ENCODE measurements at regions not wholly inside any gene's neighbourhood (a gene's known extent, or its start where the extent isn't known, plus 50 kb on each side); places are given as distances from the start of the nearest gene placed in this dataset.

DNA sequence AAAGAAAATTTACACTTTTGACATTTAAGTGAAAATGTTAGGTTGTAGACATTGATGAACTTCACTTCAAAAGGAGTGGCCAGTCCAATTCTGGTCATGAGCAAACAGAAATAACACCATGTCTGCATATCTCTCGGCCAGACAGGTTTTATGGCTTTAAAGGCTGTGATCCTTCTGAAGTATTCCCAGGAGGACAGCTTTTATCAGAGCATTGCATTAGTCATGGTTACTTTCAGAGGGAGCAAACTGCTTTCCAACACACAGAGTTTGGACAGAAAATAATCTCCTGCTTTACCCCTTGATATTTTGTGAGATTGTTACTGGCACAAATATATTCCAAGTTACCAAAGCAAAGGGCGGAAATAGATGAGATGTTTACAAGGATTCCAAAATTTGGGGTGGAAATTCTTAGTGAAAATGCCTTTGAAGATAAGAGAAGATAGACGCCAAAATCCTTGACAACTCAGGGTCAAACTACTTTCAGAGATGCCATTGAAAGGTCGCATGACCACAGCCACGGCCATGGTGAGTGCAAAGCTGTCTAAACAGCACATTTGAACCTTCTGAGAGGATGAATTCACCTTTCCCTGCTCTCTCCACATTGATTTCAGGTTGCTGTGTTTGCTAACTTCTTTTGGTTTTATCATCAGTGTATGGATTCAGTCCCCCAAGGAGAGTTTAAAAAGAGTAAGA, 584.5 kb upstream of the SGCG start:
- H3K27me3 ChIP-seq (replicated peaks; ENCODE audit: insufficient read depth) = no peaks in the 10 kb centered on the region

DNA sequence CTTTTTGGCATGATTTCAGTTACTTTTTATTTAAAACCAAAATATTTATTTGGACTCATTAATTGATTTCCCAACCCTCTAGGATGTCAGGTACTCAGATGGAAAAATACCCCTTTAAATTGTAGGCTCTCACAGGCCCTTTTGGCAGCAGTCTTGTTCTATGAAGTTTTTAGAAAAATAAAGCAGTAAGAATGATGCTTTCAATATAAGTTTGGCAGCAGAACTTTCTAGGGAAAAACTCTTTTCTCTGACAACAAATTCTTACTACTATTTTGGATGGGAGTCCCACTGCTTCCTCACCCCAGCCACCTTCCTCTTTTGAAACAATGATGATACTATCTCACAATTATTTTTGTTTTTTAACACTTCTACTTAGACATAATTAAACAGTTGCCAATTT, 581.6 kb upstream of the SGCG start:
- H3K27me3 ChIP-seq (replicated peaks; ENCODE audit: insufficient read depth) = no peaks in the 10 kb centered on the region
- TF ChIP-seq, protein P1, sequence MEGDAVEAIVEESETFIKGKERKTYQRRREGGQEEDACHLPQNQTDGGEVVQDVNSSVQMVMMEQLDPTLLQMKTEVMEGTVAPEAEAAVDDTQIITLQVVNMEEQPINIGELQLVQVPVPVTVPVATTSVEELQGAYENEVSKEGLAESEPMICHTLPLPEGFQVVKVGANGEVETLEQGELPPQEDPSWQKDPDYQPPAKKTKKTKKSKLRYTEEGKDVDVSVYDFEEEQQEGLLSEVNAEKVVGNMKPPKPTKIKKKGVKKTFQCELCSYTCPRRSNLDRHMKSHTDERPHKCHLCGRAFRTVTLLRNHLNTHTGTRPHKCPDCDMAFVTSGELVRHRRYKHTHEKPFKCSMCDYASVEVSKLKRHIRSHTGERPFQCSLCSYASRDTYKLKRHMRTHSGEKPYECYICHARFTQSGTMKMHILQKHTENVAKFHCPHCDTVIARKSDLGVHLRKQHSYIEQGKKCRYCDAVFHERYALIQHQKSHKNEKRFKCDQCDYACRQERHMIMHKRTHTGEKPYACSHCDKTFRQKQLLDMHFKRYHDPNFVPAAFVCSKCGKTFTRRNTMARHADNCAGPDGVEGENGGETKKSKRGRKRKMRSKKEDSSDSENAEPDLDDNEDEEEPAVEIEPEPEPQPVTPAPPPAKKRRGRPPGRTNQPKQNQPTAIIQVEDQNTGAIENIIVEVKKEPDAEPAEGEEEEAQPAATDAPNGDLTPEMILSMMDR (IDR thresholded peaks at IDR 0.05) = no peak
- no peak for ATAC-seq (ENCODE audit: insufficient number of reproducible peaks, low FRiP score, low read depth)
- no peak overlapping the region for H3K4me3 ChIP-seq
- no peak for DNase-seq (ENCODE audit: low spot score)
- no peaks in the 10 kb centered on the region for H3K9me3 ChIP-seq
- H3K27ac ChIP-seq = no peak overlapping the region
- H3K36me3 ChIP-seq = no peaks in the 10 kb centered on the region
- H3K4me1 ChIP-seq (ENCODE audit: control insufficient read depth in 1 of 2, low read depth in 2 of 2) = peaks cover 0 to 13% of the 10 kb centered on the region in 2 donors

More for the DNA sequence above, 584.5 kb upstream of the SGCG start:
- no peak for ATAC-seq (ENCODE audit: insufficient number of reproducible peaks, low FRiP score, low read depth)
- no peak for DNase-seq (ENCODE audit: low spot score)
- Histone ChIP-seq H3K27ac (no peak overlapping the region), H3K4me3 (no peak overlapping the region), H3K9me3 (no peaks in the 10 kb centered on the region), H3K36me3 (no peaks in the 10 kb centered on the region), H3K4me1 (ENCODE audit: control insufficient read depth in 1 of 2, low read depth in 2 of 2) (peaks cover 0 to 13% of the 10 kb centered on the region in 2 donors)
- TF ChIP-seq, protein P1 (IDR thresholded peaks at IDR 0.05) = no peak

DNA sequence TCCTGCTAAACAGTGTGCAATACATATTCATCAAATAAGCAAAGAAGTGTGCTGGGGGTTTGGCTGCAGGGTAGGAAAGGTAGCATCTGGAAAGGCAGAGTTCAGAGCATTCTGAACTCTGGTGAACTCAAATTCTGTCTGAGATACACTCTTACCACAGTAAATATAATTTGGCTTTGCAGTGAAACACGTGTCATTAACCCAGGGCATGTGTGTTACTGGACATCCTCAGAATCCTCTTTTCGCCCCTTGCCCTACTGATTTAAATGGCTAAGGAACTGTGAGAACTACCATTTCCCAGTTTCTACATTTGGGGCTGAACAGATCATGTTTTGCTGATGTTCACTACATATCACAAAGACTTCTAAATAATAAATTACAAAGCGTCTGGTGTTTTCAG, 562.8 kb upstream of the SGCG start:
- no peaks in the 10 kb centered on the region for H3K36me3 ChIP-seq
- peaks cover 2% of the 10 kb centered on the region for H3K9me3 ChIP-seq
- ATAC-seq (ENCODE audit: insufficient number of reproducible peaks, low FRiP score, low read depth) (no peak), DNase-seq (ENCODE audit: low spot score) (no peak)
- no peak overlapping the region for H3K4me3 ChIP-seq
- H3K4me1 ChIP-seq (ENCODE audit: control insufficient read depth in 1 of 2, low read depth in 2 of 2) = no peaks in the 10 kb centered on the region
- no peaks in the 10 kb centered on the region for H3K27me3 ChIP-seq (replicated peaks; ENCODE audit: insufficient read depth)
- no peak overlapping the region for H3K27ac ChIP-seq
- TF ChIP-seq, protein P1 (IDR thresholded peaks at IDR 0.05) = no peak

DNA sequence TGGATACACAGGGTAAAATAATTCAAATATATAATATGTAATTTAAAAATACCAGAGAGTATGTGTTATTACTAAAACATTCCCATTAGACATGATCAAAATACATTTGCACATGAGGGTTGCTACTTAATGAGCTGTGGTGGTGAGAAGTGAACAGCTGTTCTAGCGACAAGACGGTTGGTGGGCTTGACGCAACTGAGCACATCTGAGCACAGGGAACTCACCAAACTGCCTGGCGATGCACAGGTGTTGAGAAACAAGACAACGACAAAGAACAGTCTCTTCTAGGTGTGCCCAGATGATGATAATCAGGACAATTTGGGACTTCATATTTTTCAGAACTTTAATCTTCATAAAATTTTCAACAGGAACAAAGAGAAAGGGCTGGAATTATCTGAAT, 555.1 kb upstream of the SGCG start:
- Histone ChIP-seq H3K27me3 (replicated peaks; ENCODE audit: insufficient read depth) (no peaks in the 10 kb centered on the region), H3K4me1 (ENCODE audit: control insufficient read depth in 1 of 2, low read depth in 2 of 2) (no peaks in the 10 kb centered on the region), H3K9me3 (no peaks in the 10 kb centered on the region), H3K36me3 (no peaks in the 10 kb centered on the region), H3K27ac (no peak overlapping the region), H3K4me3 (no peak overlapping the region)
- no peak for ATAC-seq (ENCODE audit: insufficient number of reproducible peaks, low FRiP score, low read depth)
- no peak for DNase-seq (ENCODE audit: low spot score)
- TF ChIP-seq, protein P1 (IDR thresholded peaks at IDR 0.05) = no peak

DNA sequence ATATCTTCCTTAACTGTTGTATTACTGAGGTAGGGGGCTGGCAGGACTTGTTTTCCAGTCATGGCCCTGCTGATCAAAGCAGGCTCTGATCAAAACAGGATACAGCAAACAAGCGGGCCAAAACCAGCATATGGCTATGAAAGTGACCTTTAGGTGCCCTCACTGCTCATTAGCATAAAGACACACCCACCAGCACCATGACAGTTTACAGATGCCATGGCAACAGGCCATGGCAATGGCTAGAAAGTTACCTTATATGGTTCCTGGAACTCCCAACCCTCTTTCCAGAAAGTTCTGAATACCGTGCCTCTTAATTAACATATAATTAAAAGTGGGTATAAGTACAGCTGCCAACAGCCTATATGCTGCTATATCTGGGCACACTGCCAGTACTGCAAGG, 551.4 kb upstream of the SGCG start:
- Histone ChIP-seq H3K4me1 (ENCODE audit: control insufficient read depth in 1 of 2, low read depth in 2 of 2) (no peaks in the 10 kb centered on the region), H3K36me3 (no peaks in the 10 kb centered on the region), H3K27ac (no peak overlapping the region), H3K4me3 (no peak overlapping the region), H3K9me3 (no peaks in the 10 kb centered on the region), H3K27me3 (replicated peaks; ENCODE audit: insufficient read depth) (no peaks in the 10 kb centered on the region)
- TF ChIP-seq, protein P1 (IDR thresholded peaks at IDR 0.05) = no peak
- ATAC-seq (ENCODE audit: insufficient number of reproducible peaks, low FRiP score, low read depth) = no peak
- DNase-seq (ENCODE audit: low spot score) = no peak
